IMR-90 (cell line): ENCODE measurements at regions not wholly inside any gene's neighbourhood (a gene's known extent, or its start where the extent isn't known, plus 50 kb on each side); places are given as distances from the start of the nearest gene placed in this dataset.

Experiments used
- BHLHE40 ChIP-seq: fragments of 150-350 bp; IDR thresholded peaks from 2 replicates; pipeline ENCODE4 v1.6.1; 2016; ENCODE audit warnings: mild to moderate bottlenecking, low read depth, low read length
- MAZ ChIP-seq: IDR thresholded peaks from 2 replicates; pipeline ENCODE4 v1.6.1; 2012; ENCODE audit warnings: low read depth, mild to moderate bottlenecking, low read length, improper control_type of control experiment, moderate library complexity, borderline replicate concordance
- MXI1 ChIP-seq: IDR thresholded peaks from 2 replicates; pipeline ENCODE4 v1.6.1; 2012; ENCODE audit warnings: low read depth, mild to moderate bottlenecking, low read length, moderate library complexity, borderline replicate concordance
- POLR2A ChIP-seq: IDR thresholded peaks from 2 replicates; pipeline ENCODE4 v1.6.1; 2012; ENCODE audit warnings: mild to moderate bottlenecking, low read depth, low read length
- RAD21 ChIP-seq: IDR thresholded peaks from 2 replicates; pipeline ENCODE4 v1.6.1; 2012; ENCODE audit warnings: low read length, improper control_type of control experiment
- RCOR1 ChIP-seq: IDR thresholded peaks from 2 replicates; pipeline ENCODE4 v1.6.1; 2012; ENCODE audit warnings: mild to moderate bottlenecking, low read length, improper control_type of control experiment; ENCODE audit not compliant: insufficient replicate concordance
- RFX5 ChIP-seq: IDR thresholded peaks from 2 replicates; pipeline ENCODE4 v1.8.0; 2012; ENCODE audit warnings: low read depth, mild to moderate bottlenecking, low read length, moderate library complexity
- SMC3 ChIP-seq: fragments of 150-350 bp; IDR thresholded peaks from 2 replicates; pipeline ENCODE4 v1.6.1; 2016; ENCODE audit warnings: low read depth, mild to moderate bottlenecking, antibody characterized with exemption, low read length, moderate library complexity
- TF ChIP-seq, protein P1 (sequence below): conservative IDR thresholded peaks from 2 replicates; pipeline ENCODE4 v1.5.1; 2012; ENCODE audit warnings: mild to moderate bottlenecking, low read depth, low read length, improper control_type of control experiment
- TF ChIP-seq, protein P2 (sequence below): fragments of 150-350 bp; IDR thresholded peaks from 2 replicates; pipeline ENCODE4 v1.6.1; 2016; ENCODE audit warnings: low read depth, mild to moderate bottlenecking, low read length, moderate library complexity, borderline replicate concordance

DNA sequence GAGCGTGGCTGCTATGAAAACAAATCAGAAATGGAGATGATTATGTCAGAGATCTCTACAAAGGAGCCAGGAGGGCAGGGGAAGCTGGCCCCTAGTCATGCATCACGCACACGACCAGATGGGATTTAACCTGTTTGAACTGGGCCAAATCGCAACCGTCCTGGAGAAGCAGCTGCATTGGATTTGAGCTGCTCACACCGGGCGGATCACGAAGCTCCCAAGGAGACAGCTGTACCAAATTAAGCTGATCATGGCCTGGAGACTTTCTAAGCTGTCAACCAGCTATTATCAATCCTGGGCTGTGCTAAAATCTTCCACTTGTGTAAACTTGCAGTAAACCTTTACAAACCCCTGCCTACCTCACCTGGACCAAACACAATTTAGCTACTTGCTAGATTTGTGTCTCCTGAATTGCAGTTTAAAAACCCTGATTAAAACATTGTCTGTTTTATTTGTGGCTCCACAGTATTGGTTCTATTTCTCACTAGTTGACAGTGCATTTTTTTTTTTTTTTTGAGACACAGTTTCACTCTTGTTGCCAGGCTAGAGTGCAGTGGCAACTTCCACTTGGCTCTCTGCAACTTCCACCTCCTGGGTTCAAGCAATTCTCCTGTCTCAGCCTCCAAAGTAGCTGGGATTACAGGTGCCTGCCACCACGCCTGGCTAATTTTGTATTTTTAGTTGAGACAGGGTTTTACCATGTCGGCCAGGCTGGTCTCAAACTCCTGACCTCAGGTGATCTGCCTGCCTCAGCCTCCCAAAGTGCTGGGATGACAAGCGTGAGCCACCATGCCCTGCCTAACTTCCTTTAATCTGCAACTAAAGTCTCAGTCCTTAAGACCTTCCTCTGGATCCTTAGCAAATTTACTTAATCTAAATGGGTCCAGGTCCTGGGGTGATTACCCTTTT is 98.3 kb upstream of the GRIN2A start:
- TF ChIP-seq POLR2A (no peak), RFX5 (no peak), SMC3 (no peak), BHLHE40 (no peak), RCOR1 (no peak), RAD21 (no peak), MAZ (no peak), MXI1 (no peak)
- TF ChIP-seq, protein P1, sequence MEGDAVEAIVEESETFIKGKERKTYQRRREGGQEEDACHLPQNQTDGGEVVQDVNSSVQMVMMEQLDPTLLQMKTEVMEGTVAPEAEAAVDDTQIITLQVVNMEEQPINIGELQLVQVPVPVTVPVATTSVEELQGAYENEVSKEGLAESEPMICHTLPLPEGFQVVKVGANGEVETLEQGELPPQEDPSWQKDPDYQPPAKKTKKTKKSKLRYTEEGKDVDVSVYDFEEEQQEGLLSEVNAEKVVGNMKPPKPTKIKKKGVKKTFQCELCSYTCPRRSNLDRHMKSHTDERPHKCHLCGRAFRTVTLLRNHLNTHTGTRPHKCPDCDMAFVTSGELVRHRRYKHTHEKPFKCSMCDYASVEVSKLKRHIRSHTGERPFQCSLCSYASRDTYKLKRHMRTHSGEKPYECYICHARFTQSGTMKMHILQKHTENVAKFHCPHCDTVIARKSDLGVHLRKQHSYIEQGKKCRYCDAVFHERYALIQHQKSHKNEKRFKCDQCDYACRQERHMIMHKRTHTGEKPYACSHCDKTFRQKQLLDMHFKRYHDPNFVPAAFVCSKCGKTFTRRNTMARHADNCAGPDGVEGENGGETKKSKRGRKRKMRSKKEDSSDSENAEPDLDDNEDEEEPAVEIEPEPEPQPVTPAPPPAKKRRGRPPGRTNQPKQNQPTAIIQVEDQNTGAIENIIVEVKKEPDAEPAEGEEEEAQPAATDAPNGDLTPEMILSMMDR = no peak
- TF ChIP-seq, protein P2, sequence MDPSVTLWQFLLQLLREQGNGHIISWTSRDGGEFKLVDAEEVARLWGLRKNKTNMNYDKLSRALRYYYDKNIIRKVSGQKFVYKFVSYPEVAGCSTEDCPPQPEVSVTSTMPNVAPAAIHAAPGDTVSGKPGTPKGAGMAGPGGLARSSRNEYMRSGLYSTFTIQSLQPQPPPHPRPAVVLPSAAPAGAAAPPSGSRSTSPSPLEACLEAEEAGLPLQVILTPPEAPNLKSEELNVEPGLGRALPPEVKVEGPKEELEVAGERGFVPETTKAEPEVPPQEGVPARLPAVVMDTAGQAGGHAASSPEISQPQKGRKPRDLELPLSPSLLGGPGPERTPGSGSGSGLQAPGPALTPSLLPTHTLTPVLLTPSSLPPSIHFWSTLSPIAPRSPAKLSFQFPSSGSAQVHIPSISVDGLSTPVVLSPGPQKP = no peak
